ENCODE measurements at regions not wholly inside any gene's neighbourhood (a gene's known extent, or its start where the extent isn't known, plus 50 kb on each side); places are given as distances from the start of the nearest gene placed in this dataset.
"Not testable (repeated sequence)": the region's sequence is repeated elsewhere in the genome, so short reads cannot be mapped to it uniquely, and the experiment has no call there.

DNA sequence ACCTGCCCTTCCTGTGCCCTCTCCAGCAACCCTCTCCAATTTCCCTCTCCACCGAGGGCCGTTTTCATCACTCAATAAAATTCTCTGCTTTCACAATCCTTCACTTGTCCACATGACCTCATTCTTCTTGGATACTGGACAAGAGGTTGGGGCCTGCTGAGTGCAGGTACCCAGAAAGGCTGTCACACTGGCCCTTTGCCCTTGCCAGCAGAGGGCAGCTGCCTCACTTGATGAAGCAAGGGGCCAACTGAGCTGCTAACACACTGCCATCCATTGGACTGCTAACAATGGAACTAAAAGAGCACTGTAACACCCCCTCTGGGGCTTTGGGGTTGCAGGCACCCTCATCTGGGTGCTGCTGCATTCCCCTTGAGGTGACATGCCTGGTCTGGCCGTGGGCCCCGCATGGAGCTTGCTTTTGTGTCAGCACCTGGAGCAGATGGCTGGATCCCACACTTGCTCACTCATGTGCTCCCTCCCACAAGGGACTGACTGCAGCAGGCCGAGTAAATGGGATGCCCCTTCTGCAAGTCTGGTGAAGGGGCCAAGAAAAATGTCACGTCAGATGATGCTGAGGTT, 308.1 kb upstream of the ADCY2 start:
- DNase-seq (ENCODE audit: low spot score) = no peak

DNA sequence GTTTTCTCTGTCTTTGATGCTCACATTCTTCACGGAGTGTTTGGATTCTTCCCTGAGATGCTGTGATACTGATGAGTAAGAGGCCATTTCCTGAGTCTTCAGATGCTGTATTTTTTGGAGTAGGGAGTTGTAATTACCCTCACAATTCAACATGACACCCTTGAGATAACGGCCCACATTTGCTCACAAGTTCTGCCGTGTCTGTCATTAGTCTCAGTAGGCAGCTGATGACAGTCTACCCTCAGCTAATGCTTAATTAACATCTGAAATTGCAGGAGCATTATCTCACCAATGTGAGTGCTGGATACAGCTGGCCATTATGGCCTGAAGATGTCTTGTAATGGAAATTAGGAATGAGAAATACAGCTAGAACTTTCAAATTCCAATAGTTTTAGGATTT, 307.1 kb upstream of the ADCY2 start:
- DNase-seq (ENCODE audit: low spot score) = no peak

DNA sequence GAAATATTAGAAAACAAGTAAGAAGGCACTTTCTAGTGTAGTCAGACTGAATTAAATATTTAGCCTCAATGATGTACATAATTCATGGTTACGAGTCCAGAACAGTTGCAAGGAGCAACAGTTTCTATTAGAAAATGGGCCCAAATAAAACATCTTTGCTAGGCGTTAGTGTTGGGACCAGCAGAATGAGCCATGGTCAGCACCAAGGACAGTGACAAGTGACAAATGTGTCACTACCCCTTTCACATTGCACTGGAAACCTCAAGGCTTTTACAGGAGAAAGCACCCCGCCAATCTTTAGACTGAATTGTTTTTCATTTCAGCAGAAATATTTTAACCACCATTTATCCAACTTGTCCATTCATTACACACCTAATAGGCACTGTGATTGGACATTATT, 301.3 kb upstream of the ADCY2 start:
- DNase-seq (ENCODE audit: low spot score) = peak; percentile 26

DNA sequence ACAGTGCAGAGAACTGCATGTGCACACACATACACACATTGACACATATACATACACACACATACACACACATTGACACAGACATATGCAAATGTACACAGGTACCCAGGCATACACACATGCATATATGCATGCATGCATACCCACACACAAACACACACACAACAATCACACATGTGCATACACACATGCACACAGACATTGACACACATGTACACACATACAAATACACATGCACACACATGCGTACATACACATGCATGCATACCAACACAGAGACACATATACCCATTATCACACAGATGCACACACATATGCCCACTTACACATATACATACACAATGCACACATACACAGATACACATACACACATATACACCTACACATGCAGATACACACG, 299.6 kb upstream of the ADCY2 start:
- no peak for DNase-seq (ENCODE audit: low spot score)

DNA sequence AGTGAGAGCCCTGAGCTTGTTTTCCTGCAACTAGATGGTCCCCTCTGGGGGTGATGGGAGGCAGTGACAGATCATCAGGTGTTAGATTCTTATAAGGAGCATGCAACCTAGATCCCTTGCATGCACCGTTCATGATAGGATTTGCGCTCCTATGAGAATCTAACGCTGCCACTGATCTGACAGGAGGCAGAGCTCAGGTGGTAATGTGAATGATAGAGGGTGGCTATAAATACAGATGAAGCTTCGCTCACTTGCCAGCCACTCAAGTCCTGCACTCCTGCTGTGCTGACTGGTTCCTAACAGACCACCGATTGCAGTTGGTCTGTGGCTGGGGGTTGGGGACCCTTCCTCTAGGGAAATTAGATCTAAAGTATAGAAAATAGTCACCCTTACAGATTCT, 290.6 kb upstream of the ADCY2 start:
- no peak for DNase-seq (ENCODE audit: low spot score)

DNA sequence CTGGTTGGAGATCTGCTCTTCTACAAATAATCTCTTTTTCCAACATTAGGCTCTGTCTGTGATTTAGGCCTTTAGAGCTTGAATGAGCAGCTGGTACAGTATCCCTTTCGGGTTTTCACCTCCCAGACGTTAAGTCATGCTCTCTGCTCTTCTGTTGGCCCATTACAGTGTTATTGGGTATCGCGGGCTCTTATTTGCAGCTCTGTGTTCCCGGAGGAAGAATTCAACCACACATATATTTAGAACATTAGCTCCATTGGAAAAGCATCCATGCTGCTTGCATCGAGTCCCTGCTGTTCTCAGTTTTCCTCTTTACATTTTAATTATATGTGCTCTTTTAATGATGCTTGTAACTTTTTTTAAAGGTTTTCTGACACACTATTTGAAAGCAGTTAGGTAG, 278.0 kb upstream of the ADCY2 start:
- no peak for DNase-seq (ENCODE audit: low spot score)

DNA sequence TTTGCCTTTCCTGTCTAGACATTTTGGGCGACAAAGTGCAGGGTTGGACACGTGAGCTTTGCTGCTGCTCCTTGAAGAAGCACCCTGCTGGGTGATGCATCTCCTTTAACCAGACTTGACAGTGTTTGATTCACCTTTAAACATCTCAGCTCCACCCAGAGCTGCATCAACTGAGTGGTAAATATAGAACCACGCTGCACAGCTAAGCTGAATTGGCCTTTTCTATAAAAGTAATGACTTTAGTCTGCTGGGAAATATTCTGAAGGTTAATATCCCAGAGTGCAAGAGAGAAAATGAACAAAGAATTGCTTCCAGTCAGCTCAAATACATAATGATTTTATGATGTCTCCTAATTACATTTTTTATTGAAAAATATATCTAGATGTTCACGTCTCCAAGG, 264.3 kb upstream of the ADCY2 start:
- no peak for DNase-seq (ENCODE audit: low spot score)

DNA sequence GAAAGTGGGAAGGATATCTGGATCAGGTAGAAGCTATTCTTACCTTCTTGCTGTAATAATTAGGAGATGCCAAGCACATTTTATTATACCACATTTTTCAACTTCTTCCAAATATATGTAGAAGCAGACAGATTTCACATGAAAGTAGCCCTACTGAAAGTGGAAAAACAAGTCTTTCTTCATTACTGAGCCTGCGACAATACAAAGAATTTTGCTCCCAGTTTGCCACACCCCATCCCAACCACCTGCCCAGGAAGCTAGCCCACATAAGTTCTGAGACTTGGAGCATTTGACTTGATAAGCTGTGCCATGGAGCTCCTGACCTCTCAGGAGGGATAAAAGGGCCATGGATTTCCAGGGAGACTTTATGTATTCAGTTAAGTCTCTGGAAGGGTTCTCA, 249.1 kb upstream of the ADCY2 start:
- no peak for DNase-seq (ENCODE audit: low spot score)

DNA sequence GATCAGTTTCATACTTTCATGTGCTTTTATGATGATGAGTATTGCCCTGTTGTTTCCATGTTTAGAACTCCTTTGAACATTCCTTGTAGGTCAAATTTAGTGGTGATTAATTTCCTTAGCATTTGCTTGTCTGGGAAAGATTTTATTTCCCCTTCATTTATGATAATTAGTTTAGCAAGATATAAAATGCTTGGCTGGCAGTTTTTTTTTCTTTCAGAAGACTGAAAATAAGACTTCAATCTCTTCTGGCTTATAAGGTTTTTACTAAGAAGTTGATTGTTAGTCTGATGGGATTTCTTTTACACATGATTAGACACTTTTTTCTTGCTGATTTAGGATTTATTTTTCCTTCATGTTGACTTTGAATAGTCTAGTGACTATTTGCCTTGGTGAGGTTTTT, 238.9 kb upstream of the ADCY2 start:
- no peak for DNase-seq (ENCODE audit: low spot score)

DNA sequence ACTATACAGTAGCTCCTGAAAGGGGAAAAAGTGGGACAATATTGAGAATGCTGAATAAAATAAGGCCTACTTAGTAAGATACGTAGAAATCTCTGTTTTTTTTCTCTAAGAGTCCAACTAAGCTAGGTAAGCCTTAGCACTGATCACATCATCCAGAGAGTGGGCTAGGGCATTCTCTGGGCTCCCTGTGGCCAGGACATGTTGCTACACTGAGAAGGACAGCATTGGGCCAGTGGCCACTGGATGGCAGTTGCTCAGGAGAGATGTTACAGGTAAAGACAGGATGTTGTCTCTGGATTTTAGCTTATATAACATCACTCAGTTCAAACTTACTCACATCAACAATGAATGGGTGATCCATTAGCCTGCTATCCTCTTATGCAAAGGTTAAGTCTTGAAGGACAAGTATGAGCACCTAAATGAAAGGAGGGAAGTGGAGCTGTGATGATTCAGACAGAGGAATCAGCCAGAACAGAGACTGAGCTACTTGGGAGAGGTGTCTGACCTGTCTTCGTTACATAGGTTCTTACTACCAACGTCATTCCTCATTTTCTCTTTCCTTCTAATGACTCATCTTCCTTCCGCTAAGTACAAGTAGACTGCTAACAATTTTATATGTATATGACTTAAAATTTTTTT, 226.6 kb upstream of the ADCY2 start:
- no peak for DNase-seq (ENCODE audit: low spot score)

DNA sequence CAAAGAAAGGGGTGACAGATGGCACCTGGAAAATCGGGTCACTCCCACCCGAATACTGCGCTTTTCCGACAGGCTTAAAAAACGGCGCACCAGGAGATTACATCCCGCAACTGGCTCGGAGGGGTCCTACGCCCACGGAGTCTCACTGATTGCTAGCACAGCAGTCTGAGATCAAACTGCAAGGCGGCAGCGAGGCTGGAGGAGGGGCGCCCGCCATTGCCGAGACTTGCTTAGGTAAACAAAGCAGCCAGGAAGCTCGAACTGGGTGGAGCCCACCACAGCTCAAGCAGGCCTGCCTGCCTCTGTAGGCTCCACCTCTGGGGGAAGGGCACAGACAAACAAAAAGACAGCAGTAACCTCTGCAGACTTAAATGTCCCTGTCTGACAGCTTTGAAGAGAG, 225.2 kb upstream of the ADCY2 start:
- DNase-seq (ENCODE audit: low spot score) = not testable (repeated sequence)

DNA sequence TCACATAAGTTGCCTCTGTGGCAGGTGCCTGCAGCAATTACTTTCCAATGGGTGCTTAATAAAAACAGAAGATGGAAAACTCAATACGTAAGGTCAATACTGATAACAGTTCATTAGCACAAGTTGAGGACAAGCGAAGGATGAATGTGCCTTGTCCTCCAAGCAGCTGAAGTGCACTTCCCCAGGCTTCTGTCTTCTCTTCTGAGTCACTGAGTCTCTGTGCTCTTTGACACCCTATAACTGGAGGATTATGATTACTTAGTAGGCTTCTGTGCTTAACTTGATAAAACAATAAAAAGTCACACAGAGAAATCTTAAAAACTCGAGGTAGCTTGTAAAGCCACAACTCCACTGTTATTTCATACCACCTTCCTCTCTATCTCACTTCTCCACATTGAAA, 216.6 kb upstream of the ADCY2 start:
- no peak for DNase-seq (ENCODE audit: low spot score)

DNA sequence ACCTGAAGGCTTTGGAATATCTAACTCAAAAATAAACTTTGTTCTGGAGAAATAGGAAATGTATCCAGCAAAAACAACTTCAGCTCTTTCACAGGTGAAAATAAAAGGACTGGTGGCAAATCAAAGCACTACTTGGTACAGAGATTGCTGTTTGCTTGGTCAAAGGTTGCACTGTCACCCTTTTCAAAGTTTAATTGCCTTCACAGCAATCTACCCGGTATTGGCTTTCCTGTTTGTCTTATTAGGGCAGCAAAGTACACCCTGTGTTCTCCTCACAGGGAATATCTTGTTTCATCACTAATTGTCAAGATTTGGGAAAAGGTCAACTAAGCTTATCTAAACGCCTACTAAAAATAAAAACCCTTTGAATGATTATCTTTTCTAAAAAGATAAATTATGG, 214.1 kb upstream of the ADCY2 start:
- no peak for DNase-seq (ENCODE audit: low spot score)

DNA sequence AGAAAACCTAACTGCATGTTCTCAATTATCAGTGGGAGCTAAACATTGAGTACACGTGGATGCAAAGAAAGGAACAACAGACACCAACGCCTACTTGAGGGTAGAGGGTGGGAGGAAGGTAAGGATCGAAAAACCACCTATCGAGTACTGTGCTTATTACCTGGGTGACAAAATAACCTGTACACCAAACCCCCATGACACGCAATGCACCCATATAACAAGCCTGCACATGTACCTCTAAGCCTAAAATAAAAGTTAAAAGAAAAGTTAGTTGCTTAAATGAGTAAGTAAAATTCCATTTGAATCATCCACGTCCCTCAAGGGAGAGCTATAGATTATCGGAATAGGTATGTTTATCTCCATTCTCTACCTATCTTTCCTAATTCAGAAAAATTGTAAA, 210.2 kb upstream of the ADCY2 start:
- DNase-seq (ENCODE audit: low spot score) = no peak

DNA sequence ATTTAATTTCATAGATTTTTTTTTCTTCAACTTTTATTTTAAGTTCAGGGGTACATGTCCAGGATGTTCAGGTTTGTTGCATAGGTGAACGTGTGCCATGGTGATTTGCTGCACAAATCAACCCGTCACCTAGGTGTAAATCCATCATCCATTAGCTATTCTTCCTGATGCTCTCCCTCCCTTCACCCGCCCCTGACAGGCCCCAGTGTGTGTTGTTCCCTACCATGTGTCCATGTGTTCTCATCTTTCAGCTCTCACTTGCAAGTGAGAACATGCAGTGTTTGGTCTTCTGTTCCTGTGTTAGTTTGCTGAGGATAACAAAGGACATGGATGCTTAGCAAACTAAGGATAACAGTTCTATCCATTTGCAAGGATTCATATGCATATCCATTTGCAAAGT, 209.1 kb upstream of the ADCY2 start:
- no peak for DNase-seq (ENCODE audit: low spot score)

DNA sequence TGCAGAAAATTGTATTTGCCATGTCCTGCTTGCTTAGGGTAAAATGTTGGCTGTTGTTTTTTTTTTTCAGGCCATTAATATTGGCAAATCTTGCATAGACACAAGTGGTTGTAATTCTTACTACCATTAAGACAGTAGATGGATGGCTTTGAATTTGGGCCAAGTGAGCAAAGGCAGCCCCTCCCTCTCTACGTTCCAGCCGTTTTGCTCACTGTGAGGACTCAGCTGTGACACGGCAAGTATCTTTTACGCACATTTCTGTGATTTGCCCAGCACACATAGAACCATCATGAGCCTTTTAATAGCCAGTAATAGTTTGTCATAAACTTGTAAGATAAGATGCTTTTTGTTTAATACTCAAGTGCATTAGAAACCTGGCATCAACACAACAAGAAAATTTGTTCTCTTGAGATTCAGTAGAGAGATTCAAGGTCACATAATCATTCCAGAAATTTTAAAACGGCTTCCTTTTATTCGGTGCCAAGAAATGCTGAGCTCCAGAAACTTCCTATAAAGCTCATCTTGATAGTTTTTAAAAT, 205.2 kb upstream of the ADCY2 start:
- DNase-seq (ENCODE audit: low spot score) = no peak

DNA sequence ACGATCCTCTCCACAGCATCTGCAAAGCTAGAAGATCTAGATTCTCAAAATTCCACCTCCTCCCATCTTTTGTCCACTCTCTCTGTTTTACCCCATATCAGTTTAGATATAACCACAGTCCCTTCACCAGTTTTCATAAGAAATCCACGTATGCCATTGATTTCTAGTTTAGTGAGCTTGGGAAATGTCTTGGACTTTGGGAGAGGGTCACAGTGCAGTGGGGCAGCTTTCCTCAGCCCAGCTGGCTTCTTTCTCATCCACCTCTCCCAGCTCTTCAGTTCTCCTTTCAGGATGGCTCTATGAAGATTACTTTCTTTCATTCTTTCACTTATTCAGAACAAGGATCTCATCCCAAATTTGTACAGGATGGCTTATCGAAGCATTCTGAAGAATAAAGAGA, 203.9 kb upstream of the ADCY2 start:
- no peak for DNase-seq (ENCODE audit: low spot score)

DNA sequence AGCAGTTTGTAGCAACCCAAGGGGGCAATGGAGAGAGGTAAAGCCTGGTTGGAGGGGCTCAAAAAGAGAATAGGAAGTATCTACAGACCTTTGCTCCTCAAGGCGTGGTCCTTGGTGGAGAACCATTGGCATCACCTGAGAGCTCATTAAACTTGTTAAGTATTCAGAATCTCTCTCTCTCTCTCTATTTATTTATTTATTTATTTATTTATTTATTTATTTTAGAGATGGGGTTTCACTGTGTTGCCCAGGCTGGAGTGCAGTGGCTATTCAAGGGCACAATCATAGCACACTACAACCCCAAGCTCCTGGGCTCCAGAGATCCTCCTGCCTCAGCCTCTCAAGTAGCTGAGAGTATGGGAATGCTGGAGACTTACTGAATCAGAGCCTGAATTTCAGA, 193.1 kb upstream of the ADCY2 start:
- DNase-seq (ENCODE audit: low spot score) = no peak

DNA sequence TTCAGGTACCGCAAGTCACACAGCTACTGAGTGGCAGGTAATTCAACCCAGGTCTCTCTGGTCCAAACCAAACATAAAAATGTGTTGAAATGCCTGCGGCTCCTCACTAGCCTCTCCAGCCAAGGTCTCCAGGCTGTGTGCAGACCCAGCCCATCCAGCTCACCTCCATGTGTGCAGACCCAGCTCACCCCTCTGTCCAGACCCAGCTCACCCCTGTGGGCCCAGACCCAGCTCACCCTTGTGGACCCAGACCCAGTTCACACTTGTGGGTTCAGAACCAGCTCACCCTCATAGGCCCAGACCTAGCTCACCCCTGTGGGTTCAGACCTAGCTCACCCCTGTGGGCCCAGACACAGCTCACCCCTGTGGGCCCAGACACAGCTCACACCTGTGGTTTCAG, 188.0 kb upstream of the ADCY2 start:
- no peak for DNase-seq (ENCODE audit: low spot score)

DNA sequence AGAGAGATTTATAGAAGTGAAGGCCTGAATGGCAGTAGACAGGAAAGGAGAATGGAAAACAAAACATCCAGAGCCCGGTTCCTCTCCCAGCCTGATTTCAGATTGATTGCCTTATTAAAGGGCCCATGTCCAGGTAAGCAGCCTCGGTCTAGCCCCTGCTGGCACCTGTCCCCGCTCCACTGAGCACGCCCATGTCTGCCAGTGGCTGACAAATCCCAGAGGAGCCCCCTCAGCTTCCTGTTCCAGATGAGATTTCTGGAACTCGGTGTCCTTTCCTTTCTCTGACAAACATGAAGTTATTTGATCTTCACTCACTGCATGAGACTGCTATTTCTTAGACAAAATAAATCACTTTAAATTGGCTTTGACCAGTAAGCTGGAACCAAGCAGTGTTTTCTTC, 187.0 kb upstream of the ADCY2 start:
- DNase-seq (ENCODE audit: low spot score) = no peak

DNA sequence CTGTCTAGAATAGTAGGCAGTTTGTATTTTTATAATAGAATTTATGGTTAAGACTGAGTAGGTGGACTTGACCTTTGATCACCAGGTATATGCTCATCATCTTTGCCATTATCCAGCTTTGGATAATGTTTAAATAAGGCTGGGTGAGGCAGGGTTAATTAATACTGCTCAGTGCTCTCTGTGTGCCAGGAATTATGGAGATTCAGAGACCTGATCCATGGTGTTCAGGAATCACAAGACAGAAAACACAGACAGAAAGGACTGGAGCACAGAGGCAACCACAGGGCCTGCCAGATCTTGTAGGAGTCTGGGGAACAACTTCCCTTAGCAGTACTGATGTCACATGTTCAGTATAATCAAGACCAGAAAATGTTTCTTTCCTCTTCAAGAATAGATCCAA, 186.3 kb upstream of the ADCY2 start:
- no peak for DNase-seq (ENCODE audit: low spot score)

DNA sequence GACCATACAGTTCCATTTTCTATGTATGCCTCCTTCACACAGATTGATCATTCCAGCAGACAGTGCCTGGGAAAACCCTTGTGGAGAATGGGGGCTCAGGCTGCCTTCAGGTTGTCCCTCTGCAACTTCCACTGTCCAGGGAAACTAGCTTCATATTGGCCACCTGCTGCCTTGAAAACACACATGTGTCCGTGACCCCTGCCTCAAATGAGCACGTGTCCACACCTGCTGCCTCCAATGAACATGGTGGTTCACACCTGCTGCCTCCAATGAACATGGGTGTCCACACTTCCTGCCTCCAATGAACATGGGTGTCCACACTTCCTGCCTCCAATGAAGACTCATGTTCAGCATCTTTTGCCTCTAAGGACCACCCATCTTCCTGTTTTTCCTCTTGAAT, 185.4 kb upstream of the ADCY2 start:
- DNase-seq (ENCODE audit: low spot score) = no peak

DNA sequence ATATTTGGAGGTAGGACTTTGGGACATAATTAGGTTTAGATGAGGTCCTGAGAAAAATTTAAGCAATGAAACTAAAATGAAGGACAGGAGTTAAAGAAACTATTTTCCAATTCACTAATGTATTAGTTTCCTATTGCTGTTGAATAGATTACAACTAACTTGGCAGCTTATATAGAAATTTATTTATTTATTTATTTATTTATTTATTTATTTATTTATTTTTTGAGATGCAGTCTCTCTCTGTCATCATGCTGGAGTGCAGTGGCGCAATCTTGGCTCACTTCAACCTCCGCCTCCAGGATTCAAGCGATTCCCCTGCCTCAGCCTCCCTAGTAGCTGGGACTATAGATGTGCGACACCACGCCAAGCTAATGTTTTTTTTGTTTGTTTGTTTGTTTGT, 182.4 kb upstream of the ADCY2 start:
- no peak for DNase-seq (ENCODE audit: low spot score)

DNA sequence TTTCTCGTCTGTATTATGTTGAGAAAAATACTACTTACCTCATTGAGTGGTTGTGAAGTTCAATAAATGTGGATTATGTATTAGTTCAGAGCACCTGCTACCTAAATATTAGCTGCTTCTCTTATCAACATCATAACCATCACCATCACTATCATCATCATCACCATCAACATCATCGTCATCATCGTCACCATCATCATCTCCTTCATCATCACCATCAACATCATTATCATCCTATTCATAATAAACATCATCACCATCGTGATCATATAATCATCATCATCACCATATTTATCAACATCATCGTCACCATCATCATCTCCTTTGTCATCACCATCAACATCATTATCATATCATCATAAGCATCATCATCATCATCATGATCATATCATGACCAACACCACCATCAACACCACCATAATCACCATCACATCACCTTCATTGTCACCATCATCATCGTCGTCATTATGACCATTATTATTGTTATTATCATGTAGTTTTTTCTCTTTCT, 181.0 kb upstream of the ADCY2 start:
- no peak for DNase-seq (ENCODE audit: low spot score)

Data from SW480 (cell line).